HL-60 (cell line): ENCODE measurements at regions not wholly inside any gene's neighbourhood (a gene's known extent, or its start where the extent isn't known, plus 50 kb on each side); places are given as distances from the start of the nearest gene placed in this dataset.

Experiments used
- DNase-seq, 2 experiments: peaks; one replicate each; pipeline ENCODE4 v3.0.0-alpha.2; 2010 to 2020; ENCODE audit warnings: low read depth in 1 of 2, low spot score in 1 of 2
- H3K27ac ChIP-seq: fragments of 250-450 bp; sonication (Bioruptor Pico); replicated peaks from 2 replicates; pipeline ENCODE4 v1.5.1; 2020; ENCODE audit warnings: mild to moderate bottlenecking, moderate library complexity
- H3K27me3 ChIP-seq: fragments of 250-450 bp; sonication (Bioruptor Pico); 2 replicates; pipeline ENCODE4 v1.5.1; 2021; ENCODE audit warnings: mild to moderate bottlenecking, moderate library complexity; ENCODE audit not compliant: insufficient read depth, poor library complexity, severe bottlenecking
- H3K4me3 ChIP-seq: replicated peaks from 2 replicates; pipeline ENCODE4 v1.5.1; 2011; ENCODE audit warnings: mild to moderate bottlenecking, control low read depth, low read length; ENCODE audit not compliant: insufficient read depth
- CTCF ChIP-seq: IDR thresholded peaks from one replicate; pipeline ENCODE4 v1.5.1; 2011; ENCODE audit warnings: low read length, control low read depth, inconsistent platforms; ENCODE audit not compliant: insufficient read depth
- GABPA ChIP-seq: IDR thresholded peaks from 2 replicates; pipeline ENCODE4 v1.6.1; 2012; ENCODE audit warnings: low read depth
- POLR2AphosphoS5 ChIP-seq: IDR thresholded peaks from 2 replicates; pipeline ENCODE4 v1.6.1; 2012; ENCODE audit warnings: low read depth
- SPI1 ChIP-seq: IDR thresholded peaks from 2 replicates; pipeline ENCODE4 v1.6.1; 2012; ENCODE audit warnings: low read depth, mild to moderate bottlenecking, borderline replicate concordance
- TF ChIP-seq, protein P1 (sequence below): IDR thresholded peaks from 2 replicates; pipeline ENCODE4 v1.6.1; 2012; ENCODE audit warnings: low read depth; ENCODE audit not compliant: insufficient replicate concordance

- H3K27ac ChIP-seq, result no peak overlapping the region
- no peak overlapping the region for H3K4me3 ChIP-seq
- DNase-seq, result no peak
- H3K27me3 ChIP-seq, result no peaks in the 10 kb centered on the region
- TF ChIP-seq GABPA, result no peak
- no peak for TF ChIP-seq CTCF
- TF ChIP-seq, protein P1, sequence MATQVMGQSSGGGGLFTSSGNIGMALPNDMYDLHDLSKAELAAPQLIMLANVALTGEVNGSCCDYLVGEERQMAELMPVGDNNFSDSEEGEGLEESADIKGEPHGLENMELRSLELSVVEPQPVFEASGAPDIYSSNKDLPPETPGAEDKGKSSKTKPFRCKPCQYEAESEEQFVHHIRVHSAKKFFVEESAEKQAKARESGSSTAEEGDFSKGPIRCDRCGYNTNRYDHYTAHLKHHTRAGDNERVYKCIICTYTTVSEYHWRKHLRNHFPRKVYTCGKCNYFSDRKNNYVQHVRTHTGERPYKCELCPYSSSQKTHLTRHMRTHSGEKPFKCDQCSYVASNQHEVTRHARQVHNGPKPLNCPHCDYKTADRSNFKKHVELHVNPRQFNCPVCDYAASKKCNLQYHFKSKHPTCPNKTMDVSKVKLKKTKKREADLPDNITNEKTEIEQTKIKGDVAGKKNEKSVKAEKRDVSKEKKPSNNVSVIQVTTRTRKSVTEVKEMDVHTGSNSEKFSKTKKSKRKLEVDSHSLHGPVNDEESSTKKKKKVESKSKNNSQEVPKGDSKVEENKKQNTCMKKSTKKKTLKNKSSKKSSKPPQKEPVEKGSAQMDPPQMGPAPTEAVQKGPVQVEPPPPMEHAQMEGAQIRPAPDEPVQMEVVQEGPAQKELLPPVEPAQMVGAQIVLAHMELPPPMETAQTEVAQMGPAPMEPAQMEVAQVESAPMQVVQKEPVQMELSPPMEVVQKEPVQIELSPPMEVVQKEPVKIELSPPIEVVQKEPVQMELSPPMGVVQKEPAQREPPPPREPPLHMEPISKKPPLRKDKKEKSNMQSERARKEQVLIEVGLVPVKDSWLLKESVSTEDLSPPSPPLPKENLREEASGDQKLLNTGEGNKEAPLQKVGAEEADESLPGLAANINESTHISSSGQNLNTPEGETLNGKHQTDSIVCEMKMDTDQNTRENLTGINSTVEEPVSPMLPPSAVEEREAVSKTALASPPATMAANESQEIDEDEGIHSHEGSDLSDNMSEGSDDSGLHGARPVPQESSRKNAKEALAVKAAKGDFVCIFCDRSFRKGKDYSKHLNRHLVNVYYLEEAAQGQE, result no peak
- TF ChIP-seq POLR2AphosphoS5, result no peak
- TF ChIP-seq SPI1, result no peak
These were observed 446.6 kb upstream of the JAG1 start for GRCh38 chr20:11120431-11120830.

- DNase-seq, result peak in 1 of 2 experiments; percentile 23
- Histone ChIP-seq H3K27me3 (no peaks in the 10 kb centered on the region), H3K4me3 (no peak overlapping the region), H3K27ac (no peak overlapping the region)
- peak; percentile 75 for TF ChIP-seq SPI1
- TF ChIP-seq, protein P1, result no peak
- no peak for TF ChIP-seq POLR2AphosphoS5
These were observed 451.2 kb upstream of the JAG1 start for GRCh38 chr20:11124849-11125505.

- Histone ChIP-seq H3K4me3 (no peak overlapping the region), H3K27ac (no peak overlapping the region), H3K27me3 (no peaks in the 10 kb centered on the region)
- TF ChIP-seq GABPA (no peak), SPI1 (no peak), CTCF (no peak), POLR2AphosphoS5 (no peak)
- TF ChIP-seq, protein P1, result no peak
- no peak for DNase-seq
These were observed 454.5 kb upstream of the JAG1 start for GRCh38 chr20:11128220-11128718.
